Duodenal mucosa (tissue), 2 donors: ENCODE measurements at regions not wholly inside any gene's neighbourhood (a gene's known extent, or its start where the extent isn't known, plus 50 kb on each side); places are given as distances from the start of the nearest gene placed in this dataset.

Experiments
- H3K27ac ChIP-seq: one replicate; pipeline ENCODE4 v1.7.0; 2013; ENCODE audit warnings: low read depth, low read length
- H3K27me3 ChIP-seq, 2 donors: one replicate each; pipeline ENCODE4 v1.7.0; 2013; ENCODE audit warnings: low read length in 2 of 2, control low read depth in 1 of 2; ENCODE audit not compliant: insufficient read depth in 2 of 2, control insufficient read depth in 1 of 2
- H3K36me3 ChIP-seq, 2 donors: one replicate each; pipeline ENCODE4 v1.7.0; 2013; ENCODE audit warnings: low read length in 2 of 2, control low read depth in 1 of 2; ENCODE audit not compliant: insufficient read depth in 2 of 2, control insufficient read depth in 1 of 2
- H3K4me1 ChIP-seq, 2 donors: one replicate each; pipeline ENCODE4 v1.7.0; 2013; ENCODE audit warnings: low read length in 2 of 2, control low read depth in 1 of 2; ENCODE audit not compliant: insufficient read depth in 2 of 2, control insufficient read depth in 1 of 2
- H3K4me3 ChIP-seq, 2 donors: one replicate each; pipeline ENCODE4 v1.7.0; 2013; ENCODE audit warnings: low read length in 2 of 2, low read depth in 1 of 2
- H3K9ac ChIP-seq, 2 donors: one replicate each; pipeline ENCODE4 v1.7.0; 2013; ENCODE audit warnings: low read length in 2 of 2, low read depth in 1 of 2
- H3K9me3 ChIP-seq, 2 donors: one replicate each; pipeline ENCODE4 v1.7.0; 2013; ENCODE audit warnings: low read length in 2 of 2, control low read depth in 1 of 2; ENCODE audit not compliant: control insufficient read depth in 1 of 2

GRCh38 chr5:56565283-56565615 lies 250.1 kb upstream of the MAP3K1 start:
- Histone ChIP-seq H3K9me3 (no peaks in the 10 kb centered on the region), H3K27ac (no peak overlapping the region), H3K36me3 (no peaks in the 10 kb centered on the region), H3K9ac (no peak overlapping the region), H3K4me1 (peaks cover 4 to 7% of the 10 kb centered on the region in 2 donors), H3K4me3 (no peak overlapping the region), H3K27me3 (no peaks in the 10 kb centered on the region)

GRCh38 chr5:56564541-56565282 lies 250.6 kb upstream of the MAP3K1 start:
- Histone ChIP-seq H3K4me3 (no peak overlapping the region), H3K27me3 (no peaks in the 10 kb centered on the region), H3K9me3 (no peaks in the 10 kb centered on the region), H3K4me1 (peaks cover 4 to 7% of the 10 kb centered on the region in 2 donors), H3K27ac (no peak overlapping the region), H3K36me3 (no peaks in the 10 kb centered on the region), H3K9ac (no peak overlapping the region)

- Histone ChIP-seq H3K9me3 (no peaks in the 10 kb centered on the region), H3K36me3 (no peaks in the 10 kb centered on the region), H3K9ac (no peak overlapping the region), H3K4me1 (peaks cover 4 to 13% of the 10 kb centered on the region in 2 donors), H3K27ac (no peak overlapping the region), H3K4me3 (no peak overlapping the region), H3K27me3 (no peaks in the 10 kb centered on the region)
Measured at GRCh38 chr5:56561455-56561854, 253.9 kb upstream of the MAP3K1 start.

- Histone ChIP-seq H3K4me3 (no peak overlapping the region), H3K9ac (no peak overlapping the region), H3K4me1 (peaks cover 0 to 6% of the 10 kb centered on the region in 2 donors), H3K9me3 (no peaks in the 10 kb centered on the region), H3K27me3 (no peaks in the 10 kb centered on the region), H3K36me3 (no peaks in the 10 kb centered on the region), H3K27ac (no peak overlapping the region)
Measured at GRCh38 chr5:56558131-56558745, 257.1 kb upstream of the MAP3K1 start.

- H3K9me3 ChIP-seq, result no peaks in the 10 kb centered on the region
- no peaks in the 10 kb centered on the region for H3K36me3 ChIP-seq
- no peak overlapping the region for H3K9ac ChIP-seq
- no peak overlapping the region for H3K4me3 ChIP-seq
- H3K27me3 ChIP-seq, result no peaks in the 10 kb centered on the region
- H3K27ac ChIP-seq, result no peak overlapping the region
- peaks cover 0 to 6% of the 10 kb centered on the region in 2 donors for H3K4me1 ChIP-seq
Measured at GRCh38 chr5:56557198-56557597, 258.2 kb upstream of the MAP3K1 start.

GRCh38 chr5:56552612-56553268 lies 262.6 kb upstream of the MAP3K1 start:
- H3K9me3 ChIP-seq, result no peaks in the 10 kb centered on the region
- H3K36me3 ChIP-seq, result no peaks in the 10 kb centered on the region
- peaks cover 0 to 7% of the 10 kb centered on the region in 2 donors for H3K4me1 ChIP-seq
- no peak overlapping the region for H3K4me3 ChIP-seq
- no peaks in the 10 kb centered on the region for H3K27me3 ChIP-seq
- no peak overlapping the region for H3K9ac ChIP-seq
- H3K27ac ChIP-seq, result no peak overlapping the region

GRCh38 chr5:56550227-56550626 lies 265.1 kb upstream of the MAP3K1 start:
- Histone ChIP-seq H3K9ac (no peak overlapping the region), H3K27ac (no peak overlapping the region), H3K4me3 (no peak overlapping the region), H3K9me3 (no peaks in the 10 kb centered on the region), H3K27me3 (no peaks in the 10 kb centered on the region), H3K36me3 (no peaks in the 10 kb centered on the region), H3K4me1 (peaks cover 0 to 7% of the 10 kb centered on the region in 2 donors)

- Histone ChIP-seq H3K27me3 (no peaks in the 10 kb centered on the region), H3K4me3 (no peak overlapping the region), H3K27ac (no peak overlapping the region), H3K4me1 (peaks cover 0 to 7% of the 10 kb centered on the region in 2 donors), H3K9me3 (no peaks in the 10 kb centered on the region), H3K36me3 (no peaks in the 10 kb centered on the region), H3K9ac (no peak overlapping the region)
Measured at GRCh38 chr5:56549096-56549886, 266.1 kb upstream of the MAP3K1 start.

GRCh38 chr5:56545016-56545415 lies 270.3 kb upstream of the MAP3K1 start:
- no peak overlapping the region for H3K9ac ChIP-seq
- H3K27ac ChIP-seq, result no peak overlapping the region
- H3K4me3 ChIP-seq, result no peak overlapping the region
- H3K4me1 ChIP-seq, result peaks cover 0 to 7% of the 10 kb centered on the region in 2 donors
- H3K36me3 ChIP-seq, result no peaks in the 10 kb centered on the region
- no peaks in the 10 kb centered on the region for H3K27me3 ChIP-seq
- no peaks in the 10 kb centered on the region for H3K9me3 ChIP-seq
